ENCODE measurements at regions not wholly inside any gene's neighbourhood (a gene's known extent, or its start where the extent isn't known, plus 50 kb on each side); places are given as distances from the start of the nearest gene placed in this dataset.

- no peak for TF ChIP-seq CTCF (IDR thresholded peaks at IDR 0.05)
- no peak for TF ChIP-seq POLR2A (IDR thresholded peaks at IDR 0.05)
Observed at GRCh38 chr2:147255812-147256211, 589.0 kb upstream of the ACVR2A start.
